Gastroesophageal sphincter (tissue), 3 donors: ENCODE measurements at regions not wholly inside any gene's neighbourhood (a gene's known extent, or its start where the extent isn't known, plus 50 kb on each side); places are given as distances from the start of the nearest gene placed in this dataset.

ENCODE experiments used
- POLR2A ChIP-seq, 2 donors: fragments of 450-650 bp; IDR thresholded peaks; one replicate each; pipeline ENCODE4 v1.6.1; 2017; ENCODE audit warnings: antibody characterized with exemption in 2 of 2, mild to moderate bottlenecking in 2 of 2, moderate library complexity in 1 of 2
- TF ChIP-seq, protein P1 (sequence below), 4 experiments: fragments of 200-600 bp in 2 of 4; fragments of 450-650 bp in 2 of 4; sonication (generic) in 1 of 4; IDR thresholded peaks; one replicate each; pipeline ENCODE4 v1.5.1; 2017 to 2019; ENCODE audit warnings: antibody characterized with exemption in 4 of 4, mild to moderate bottlenecking in 2 of 4, moderate library complexity in 2 of 4

DNA sequence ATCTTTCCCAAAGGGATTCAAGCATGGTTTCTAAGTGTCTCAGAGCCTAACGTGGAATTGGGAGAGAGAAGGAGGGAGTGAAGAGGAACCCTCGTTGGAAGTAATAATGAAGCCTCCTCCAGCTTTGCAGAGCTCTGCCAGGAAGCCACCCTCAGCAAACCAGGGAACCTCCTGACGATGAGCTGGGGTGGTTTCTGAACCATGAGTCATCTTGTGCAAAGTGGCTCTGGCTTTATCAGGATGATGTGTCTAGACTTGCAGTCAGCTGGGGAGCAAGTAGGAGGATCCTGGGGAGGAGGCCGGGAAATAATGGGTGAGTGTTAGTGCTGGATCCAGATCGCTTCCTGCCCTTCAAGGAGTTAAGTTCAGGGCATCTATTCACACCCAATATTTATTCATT is 191.7 kb upstream of the RBFOX1 start:
- TF ChIP-seq, protein P1, sequence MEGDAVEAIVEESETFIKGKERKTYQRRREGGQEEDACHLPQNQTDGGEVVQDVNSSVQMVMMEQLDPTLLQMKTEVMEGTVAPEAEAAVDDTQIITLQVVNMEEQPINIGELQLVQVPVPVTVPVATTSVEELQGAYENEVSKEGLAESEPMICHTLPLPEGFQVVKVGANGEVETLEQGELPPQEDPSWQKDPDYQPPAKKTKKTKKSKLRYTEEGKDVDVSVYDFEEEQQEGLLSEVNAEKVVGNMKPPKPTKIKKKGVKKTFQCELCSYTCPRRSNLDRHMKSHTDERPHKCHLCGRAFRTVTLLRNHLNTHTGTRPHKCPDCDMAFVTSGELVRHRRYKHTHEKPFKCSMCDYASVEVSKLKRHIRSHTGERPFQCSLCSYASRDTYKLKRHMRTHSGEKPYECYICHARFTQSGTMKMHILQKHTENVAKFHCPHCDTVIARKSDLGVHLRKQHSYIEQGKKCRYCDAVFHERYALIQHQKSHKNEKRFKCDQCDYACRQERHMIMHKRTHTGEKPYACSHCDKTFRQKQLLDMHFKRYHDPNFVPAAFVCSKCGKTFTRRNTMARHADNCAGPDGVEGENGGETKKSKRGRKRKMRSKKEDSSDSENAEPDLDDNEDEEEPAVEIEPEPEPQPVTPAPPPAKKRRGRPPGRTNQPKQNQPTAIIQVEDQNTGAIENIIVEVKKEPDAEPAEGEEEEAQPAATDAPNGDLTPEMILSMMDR (IDR thresholded peaks at IDR 0.05) = no peak
- no peak for TF ChIP-seq POLR2A (IDR thresholded peaks at IDR 0.05)
